SJSA1 (cell line): ENCODE measurements at regions not wholly inside any gene's neighbourhood (a gene's known extent, or its start where the extent isn't known, plus 50 kb on each side); places are given as distances from the start of the nearest gene placed in this dataset.
"Not testable (repeated sequence)": the region's sequence is repeated elsewhere in the genome, so short reads cannot be mapped to it uniquely, and the experiment has no call there.

Experiments used
- DNase-seq, 2 experiments: peaks; one replicate each; pipeline ENCODE4 v3.0.0-alpha.2; 2015 to 2020; ENCODE audit warnings: low spot score in 2 of 2, low read depth in 1 of 2
- H3K27ac ChIP-seq: fragments of 250-450 bp; sonication (Bioruptor Pico); 2 replicates; pipeline ENCODE4 v1.5.1; 2020; ENCODE audit warnings: mild to moderate bottlenecking, moderate library complexity
- H3K27me3 ChIP-seq: fragments of 250-450 bp; sonication (Bioruptor Pico); replicated peaks from 2 replicates; pipeline ENCODE4 v1.5.1; 2020; ENCODE audit warnings: mild to moderate bottlenecking, moderate library complexity
- H3K36me3 ChIP-seq: fragments of 250-450 bp; sonication (Bioruptor Pico); 2 replicates; pipeline ENCODE4 v1.5.1; 2020; ENCODE audit warnings: mild to moderate bottlenecking
- H3K4me1 ChIP-seq: fragments of 250-450 bp; sonication (Bioruptor Pico); replicated peaks from 2 replicates; pipeline ENCODE4 v1.6.1; 2021; ENCODE audit warnings: mild to moderate bottlenecking
- H3K4me3 ChIP-seq: fragments of 250-450 bp; sonication (Bioruptor Pico); 2 replicates; pipeline ENCODE4 v1.5.1; 2020; ENCODE audit warnings: mild to moderate bottlenecking
- H3K9me3 ChIP-seq: fragments of 250-450 bp; sonication (Bioruptor Pico); replicated peaks from 2 replicates; pipeline ENCODE4 v1.5.1; 2020; ENCODE audit warnings: mild to moderate bottlenecking

DNA sequence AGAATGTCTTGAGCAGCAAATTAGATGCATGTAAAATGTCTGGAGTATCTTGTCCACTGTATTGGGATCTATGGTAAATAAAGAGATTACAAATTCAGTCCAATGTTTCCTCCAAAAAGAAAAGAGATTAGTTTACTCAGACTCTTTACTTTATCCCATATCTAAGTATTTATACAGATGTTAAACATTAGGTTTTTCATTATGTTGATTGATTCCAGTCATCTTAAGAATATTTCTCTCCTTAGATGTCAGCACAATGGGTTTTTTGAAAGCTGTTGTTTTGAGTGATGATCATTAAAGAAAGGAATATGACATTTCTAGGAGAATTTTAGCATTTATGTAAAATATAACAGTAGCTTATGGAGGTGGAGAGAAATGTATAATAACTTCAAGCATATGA, 938.9 kb downstream of the C4orf33 start:
- Histone ChIP-seq H3K9me3 (no peaks in the 10 kb centered on the region), H3K36me3 (no peaks in the 10 kb centered on the region), H3K27ac (no peak overlapping the region), H3K4me3 (no peak overlapping the region), H3K4me1 (no peaks in the 10 kb centered on the region), H3K27me3 (no peaks in the 10 kb centered on the region)
- no peak for DNase-seq

- H3K9me3 ChIP-seq = no peaks in the 10 kb centered on the region
- H3K4me3 ChIP-seq = no peak overlapping the region
- H3K36me3 ChIP-seq = no peaks in the 10 kb centered on the region
- H3K27ac ChIP-seq = no peak overlapping the region
- H3K4me1 ChIP-seq = no peaks in the 10 kb centered on the region
- H3K27me3 ChIP-seq = no peaks in the 10 kb centered on the region
- no peak for DNase-seq
These were observed 939.4 kb downstream of the C4orf33 start for GRCh38 chr4:130035391-130035790.

- H3K4me1 ChIP-seq, DNase-seq: not testable (repeated sequence)
These were observed 941.9 kb downstream of the C4orf33 start for GRCh38 chr4:130037866-130038265.

GRCh38 chr4:130038540-130038939, 942.6 kb downstream of the C4orf33 start:
- not testable (repeated sequence) for H3K4me3 ChIP-seq, H3K27ac ChIP-seq, H3K4me1 ChIP-seq, H3K36me3 ChIP-seq, H3K27me3 ChIP-seq, H3K9me3 ChIP-seq, DNase-seq

More at GRCh38 chr4:130037866-130038265, 941.9 kb downstream of the C4orf33 start:
- not testable (repeated sequence) for H3K27me3 ChIP-seq, H3K27ac ChIP-seq, H3K36me3 ChIP-seq, H3K9me3 ChIP-seq, H3K4me3 ChIP-seq

DNA sequence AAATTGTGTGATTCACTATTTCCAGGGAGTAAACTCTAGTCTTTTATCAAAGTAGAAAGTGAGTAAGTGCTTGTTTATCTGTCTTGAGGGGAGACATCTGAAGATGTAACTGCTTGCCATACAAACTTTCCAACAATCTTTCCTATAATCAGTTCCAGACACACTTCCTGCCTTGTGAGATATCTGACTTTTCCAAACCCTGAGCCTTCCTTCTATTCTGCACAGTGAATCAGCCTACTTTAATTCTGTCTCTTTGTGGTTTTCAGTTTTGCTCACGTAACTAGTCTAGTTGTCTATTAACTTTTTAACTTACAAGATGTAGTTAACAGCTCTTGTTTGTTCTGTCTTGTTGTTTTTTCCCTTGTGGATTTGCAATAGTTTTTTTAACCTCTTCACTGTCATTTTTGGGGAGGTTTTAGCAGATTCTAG, 947.8 kb downstream of the C4orf33 start:
- H3K4me3 ChIP-seq = no peak overlapping the region
- H3K4me1 ChIP-seq = no peaks in the 10 kb centered on the region
- H3K9me3 ChIP-seq = no peaks in the 10 kb centered on the region
- H3K36me3 ChIP-seq = no peaks in the 10 kb centered on the region
- no peak for DNase-seq
- no peaks in the 10 kb centered on the region for H3K27me3 ChIP-seq
- H3K27ac ChIP-seq = no peak overlapping the region

GRCh38 chr4:130044788-130045531, 949.0 kb downstream of the C4orf33 start:
- Histone ChIP-seq H3K27ac (no peak overlapping the region), H3K4me1 (no peaks in the 10 kb centered on the region), H3K4me3 (no peak overlapping the region), H3K9me3 (no peaks in the 10 kb centered on the region), H3K27me3 (no peaks in the 10 kb centered on the region), H3K36me3 (no peaks in the 10 kb centered on the region)
- no peak for DNase-seq

GRCh38 chr4:130053723-130054122, 957.8 kb downstream of the C4orf33 start:
- Histone ChIP-seq H3K27ac (no peak overlapping the region), H3K27me3 (no peaks in the 10 kb centered on the region), H3K36me3 (no peaks in the 10 kb centered on the region), H3K4me1 (no peaks in the 10 kb centered on the region), H3K9me3 (no peaks in the 10 kb centered on the region), H3K4me3 (no peak overlapping the region)
- no peak for DNase-seq

GRCh38 chr4:130054908-130055307, 959.0 kb downstream of the C4orf33 start:
- Histone ChIP-seq H3K9me3 (no peaks in the 10 kb centered on the region), H3K36me3 (no peaks in the 10 kb centered on the region), H3K4me1 (no peaks in the 10 kb centered on the region), H3K27ac (no peak overlapping the region), H3K27me3 (no peaks in the 10 kb centered on the region; the same call in 1 of the 2 replicates), H3K4me3 (no peak overlapping the region)
- no peak for DNase-seq

- H3K27ac ChIP-seq = no peak overlapping the region
- no peaks in the 10 kb centered on the region for H3K36me3 ChIP-seq
- H3K9me3 ChIP-seq = no peaks in the 10 kb centered on the region
- no peaks in the 10 kb centered on the region for H3K4me1 ChIP-seq
- DNase-seq = no peak
- no peak overlapping the region for H3K4me3 ChIP-seq
- H3K27me3 ChIP-seq = no peaks in the 10 kb centered on the region; the same call in 1 of the 2 replicates
These were observed 960.3 kb downstream of the C4orf33 start for GRCh38 chr4:130056286-130056685.

DNA sequence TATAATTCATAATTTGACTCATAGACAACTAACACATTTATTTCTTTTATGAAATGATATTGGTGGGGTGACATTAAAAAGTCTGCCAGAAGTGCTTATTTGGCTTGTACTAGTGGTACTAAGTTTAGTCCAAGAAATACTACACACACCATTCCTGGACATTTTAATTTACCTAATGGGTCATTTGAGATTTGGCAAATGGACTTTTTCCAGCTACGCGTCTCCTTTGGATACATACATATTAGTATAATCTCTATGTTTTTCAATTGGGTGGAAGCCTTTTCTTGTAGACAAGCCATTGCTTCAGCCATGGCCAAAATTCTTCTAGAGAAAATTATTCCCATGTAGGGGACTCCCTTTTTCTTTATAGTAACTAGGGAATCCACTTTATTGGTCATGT, 968.5 kb downstream of the C4orf33 start:
- no peak overlapping the region for H3K27ac ChIP-seq
- H3K27me3 ChIP-seq = no peaks in the 10 kb centered on the region; the same call in 1 of the 2 replicates
- no peak for DNase-seq
- H3K4me3 ChIP-seq = no peak overlapping the region
- H3K36me3 ChIP-seq = no peaks in the 10 kb centered on the region
- no peaks in the 10 kb centered on the region for H3K4me1 ChIP-seq
- no peaks in the 10 kb centered on the region for H3K9me3 ChIP-seq

DNA sequence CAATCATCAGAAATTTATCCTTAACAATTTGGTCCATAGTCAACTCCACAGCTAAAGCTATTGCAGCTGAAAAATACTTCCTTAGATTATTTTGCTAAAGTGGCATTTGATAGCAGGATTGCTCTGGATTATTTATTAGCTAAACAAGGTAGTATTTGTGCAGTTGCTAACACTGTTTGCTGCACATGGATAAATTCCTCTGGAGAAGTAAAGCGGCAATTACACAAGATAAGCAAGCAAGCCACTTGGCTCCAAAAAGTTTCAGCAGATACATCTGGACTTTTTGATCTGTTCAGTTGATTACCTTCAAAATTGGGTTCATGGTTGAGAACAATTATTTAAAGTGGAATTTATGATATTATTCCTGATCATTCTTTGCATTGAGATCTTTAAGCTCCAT, 971.5 kb downstream of the C4orf33 start:
- H3K4me3 ChIP-seq = no peak overlapping the region
- H3K27ac ChIP-seq = no peak overlapping the region
- no peaks in the 10 kb centered on the region for H3K4me1 ChIP-seq
- no peak for DNase-seq
- no peaks in the 10 kb centered on the region for H3K27me3 ChIP-seq
- no peaks in the 10 kb centered on the region for H3K36me3 ChIP-seq
- H3K9me3 ChIP-seq = no peaks in the 10 kb centered on the region

DNA sequence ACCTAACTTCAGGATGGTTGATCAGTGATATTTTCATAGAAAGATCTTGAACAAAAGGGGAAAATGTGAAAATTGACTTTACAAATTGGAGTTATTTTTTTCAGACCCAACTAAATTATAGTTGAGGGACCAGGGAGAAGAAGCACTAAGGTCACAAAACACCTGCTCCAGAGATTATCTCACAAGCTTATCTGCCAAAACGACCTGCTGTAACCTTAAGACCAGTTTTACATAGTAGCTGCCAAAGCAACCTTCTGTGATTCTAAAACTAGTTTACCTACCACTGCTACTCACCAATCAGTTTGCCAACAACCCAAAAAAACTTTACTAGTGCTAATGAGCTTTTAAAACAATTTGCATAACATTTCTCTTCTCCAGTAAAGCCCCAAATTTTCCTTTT, 972.1 kb downstream of the C4orf33 start:
- no peaks in the 10 kb centered on the region for H3K4me1 ChIP-seq
- no peaks in the 10 kb centered on the region for H3K9me3 ChIP-seq
- H3K27ac ChIP-seq = no peak overlapping the region
- no peaks in the 10 kb centered on the region for H3K27me3 ChIP-seq
- H3K4me3 ChIP-seq = no peak overlapping the region
- DNase-seq = no peak
- H3K36me3 ChIP-seq = no peaks in the 10 kb centered on the region

DNA sequence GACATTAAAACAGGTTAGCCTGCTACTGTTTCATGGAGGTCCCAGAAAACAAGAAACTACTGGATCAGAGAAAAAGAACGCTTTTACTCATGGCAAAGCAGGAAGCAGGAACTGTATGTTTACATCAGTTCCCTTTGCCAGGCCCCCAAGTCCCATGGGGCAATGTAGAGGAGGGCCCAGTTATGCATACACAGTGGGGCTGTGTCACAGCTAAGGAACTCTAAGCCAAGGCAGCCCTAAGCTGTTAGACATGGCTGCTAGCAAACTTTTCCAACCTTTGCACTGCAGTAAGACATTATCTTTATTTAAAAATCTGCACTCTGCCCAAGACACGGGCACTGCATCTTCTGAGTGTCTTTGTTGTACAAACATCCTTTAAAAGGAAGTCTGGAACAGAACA, 975.8 kb downstream of the C4orf33 start:
- no peak overlapping the region for H3K4me3 ChIP-seq
- no peak for DNase-seq
- H3K36me3 ChIP-seq = no peaks in the 10 kb centered on the region

GRCh38 chr4:130073145-130073790, 977.3 kb downstream of the C4orf33 start:
- no peak for DNase-seq
- no peak overlapping the region for H3K27ac ChIP-seq
- no peaks in the 10 kb centered on the region for H3K27me3 ChIP-seq
- no peaks in the 10 kb centered on the region for H3K36me3 ChIP-seq
- H3K4me3 ChIP-seq = no peak overlapping the region
- no peaks in the 10 kb centered on the region for H3K9me3 ChIP-seq
- peaks cover 5% of the 10 kb centered on the region for H3K4me1 ChIP-seq

More for the DNA sequence above, 975.8 kb downstream of the C4orf33 start:
- H3K27ac ChIP-seq = no peak overlapping the region
- H3K9me3 ChIP-seq = no peaks in the 10 kb centered on the region
- H3K4me1 ChIP-seq = no peaks in the 10 kb centered on the region; the same call in 1 of the 2 replicates
- H3K27me3 ChIP-seq = no peaks in the 10 kb centered on the region
